T-helper 1 cell (primary cell): ENCODE measurements at regions not wholly inside any gene's neighbourhood (a gene's known extent, or its start where the extent isn't known, plus 50 kb on each side); places are given as distances from the start of the nearest gene placed in this dataset.
"Not testable (repeated sequence)": the region's sequence is repeated elsewhere in the genome, so short reads cannot be mapped to it uniquely, and the experiment has no call there.

Experiments
- DNase-seq, 5 donors: peaks; one replicate each; pipeline ENCODE4 v3.0.0-alpha.2; 2012 to 2020

DNA sequence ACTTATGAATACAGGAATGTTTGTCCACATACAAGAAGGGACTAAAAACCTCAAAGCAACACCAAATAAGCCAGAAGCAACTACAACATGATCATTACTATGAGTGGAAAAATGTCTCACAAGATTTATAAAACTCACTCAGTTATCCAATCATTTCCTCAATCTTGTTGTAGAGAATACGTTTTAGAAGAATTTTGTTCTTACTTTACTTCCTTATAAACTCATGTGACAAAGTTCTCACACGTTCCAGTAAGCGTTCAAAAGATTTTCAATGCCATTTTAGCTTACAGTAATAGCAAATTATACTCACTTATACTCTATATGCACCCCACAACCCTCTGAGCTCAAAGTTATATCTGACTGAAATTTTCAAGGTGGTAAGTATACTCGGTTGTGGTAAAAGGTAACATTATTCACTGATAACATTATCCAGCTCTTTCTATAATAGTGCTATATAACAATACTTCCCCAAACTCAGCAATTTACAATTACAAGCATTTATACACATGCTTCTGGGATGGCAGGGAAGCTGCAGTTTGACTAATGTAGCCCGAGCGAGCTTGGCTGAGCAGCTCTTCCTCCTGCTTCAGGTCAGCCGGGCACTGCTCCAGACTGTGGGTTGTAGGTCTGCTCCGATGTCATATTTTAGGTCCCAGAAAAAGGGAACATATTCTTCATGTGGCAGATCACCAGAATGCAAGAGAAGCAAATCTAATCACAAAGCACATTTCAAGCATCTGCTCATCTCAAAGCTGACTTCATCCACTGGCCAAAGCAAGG, 226.3 kb downstream of the RCHY1 start:
- DNase-seq, result no peak

DNA sequence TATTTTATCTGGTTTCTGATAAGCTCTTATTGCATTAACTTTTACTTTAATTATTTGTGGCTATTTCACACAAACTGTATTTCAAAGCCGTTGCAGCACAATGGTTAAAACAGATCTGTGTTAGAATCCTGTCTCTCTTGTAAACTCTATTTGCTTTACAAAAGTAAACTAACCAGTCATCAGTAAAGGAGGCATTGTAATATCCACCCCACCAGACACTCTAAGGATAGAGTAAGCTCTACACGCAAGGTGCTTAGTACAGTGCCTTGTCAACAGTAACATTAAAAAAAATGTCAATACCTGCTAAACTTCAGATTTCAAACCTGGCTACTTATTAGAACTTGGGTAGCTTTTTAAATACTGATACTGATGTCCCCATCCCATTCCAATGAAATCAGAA, 228.4 kb downstream of the RCHY1 start:
- no peak for DNase-seq

DNA sequence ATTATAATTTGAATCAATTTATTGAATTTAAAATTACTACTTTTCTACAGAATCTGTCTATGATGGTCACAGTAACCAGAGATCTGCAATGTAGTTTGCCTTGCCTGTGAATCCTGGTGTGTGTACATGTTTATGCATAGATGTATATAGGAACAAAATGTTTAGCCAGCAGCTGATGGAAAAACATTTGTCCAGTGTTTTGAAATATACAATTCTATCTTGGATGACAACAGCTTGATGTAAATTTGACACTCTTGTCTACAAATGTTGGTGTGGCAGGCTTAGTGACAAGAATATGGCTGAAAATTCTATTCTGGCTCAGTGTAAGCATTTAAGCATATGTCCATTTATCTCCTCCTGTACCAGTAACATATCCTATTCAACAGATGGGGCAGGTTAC, 229.4 kb downstream of the RCHY1 start:
- DNase-seq, result no peak

DNA sequence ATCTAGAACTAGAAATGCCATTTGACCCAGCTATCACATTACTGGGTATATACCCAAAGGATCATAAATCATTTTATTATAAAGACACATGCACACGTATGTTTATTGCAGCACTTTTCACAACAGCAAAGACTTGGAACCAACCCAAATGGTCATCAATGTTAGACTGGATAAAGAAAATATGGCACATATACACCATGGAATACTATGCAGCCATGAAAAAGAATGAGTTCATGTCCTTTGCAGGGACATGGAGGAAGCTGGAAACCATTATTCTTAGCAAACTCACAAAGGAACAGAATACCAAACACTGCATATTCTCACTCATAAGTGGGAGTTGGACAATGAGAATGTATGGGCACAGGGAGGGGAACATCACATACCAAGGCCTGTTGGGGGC, 233.7 kb downstream of the RCHY1 start:
- DNase-seq, result not testable (repeated sequence)

DNA sequence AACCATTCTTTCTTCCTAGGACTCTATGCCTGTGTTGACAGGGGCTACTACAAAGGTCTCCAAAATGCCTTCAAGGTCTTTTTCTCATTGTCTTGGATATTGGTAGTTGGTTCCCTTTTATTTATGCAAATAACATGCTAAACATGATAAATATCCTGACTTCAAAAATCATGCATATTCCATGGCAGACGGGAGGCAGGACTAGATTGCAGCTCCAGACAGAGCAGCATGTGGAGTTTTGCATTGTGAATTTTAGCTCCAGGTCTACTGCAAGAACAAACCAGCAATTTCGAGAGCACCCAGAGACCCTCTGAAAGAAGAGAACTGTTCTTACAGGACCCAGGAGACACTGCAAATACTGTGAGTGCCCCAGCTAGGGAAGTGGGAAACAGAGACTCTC, 254.9 kb downstream of the RCHY1 start:
- DNase-seq, result no peak

DNA sequence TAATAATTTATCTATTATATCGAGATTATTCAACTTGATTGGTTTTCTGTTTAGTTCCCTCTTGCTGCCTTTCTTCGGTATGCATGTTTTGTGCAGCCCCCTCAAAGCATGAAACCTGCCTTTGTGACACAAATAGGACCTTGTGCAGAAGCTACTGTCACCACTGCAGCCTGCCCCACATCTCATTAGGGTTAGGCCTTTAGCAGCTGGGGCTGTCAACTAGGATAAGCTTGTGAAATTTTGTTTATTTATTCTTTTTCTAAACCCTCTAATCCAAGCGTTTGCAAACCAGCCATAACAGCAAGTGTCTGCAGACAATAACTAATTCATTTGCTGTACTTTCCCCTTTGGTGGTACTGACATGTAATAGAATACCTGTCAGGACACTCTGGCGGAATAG, 258.9 kb downstream of the RCHY1 start:
- DNase-seq, result no peak

DNA sequence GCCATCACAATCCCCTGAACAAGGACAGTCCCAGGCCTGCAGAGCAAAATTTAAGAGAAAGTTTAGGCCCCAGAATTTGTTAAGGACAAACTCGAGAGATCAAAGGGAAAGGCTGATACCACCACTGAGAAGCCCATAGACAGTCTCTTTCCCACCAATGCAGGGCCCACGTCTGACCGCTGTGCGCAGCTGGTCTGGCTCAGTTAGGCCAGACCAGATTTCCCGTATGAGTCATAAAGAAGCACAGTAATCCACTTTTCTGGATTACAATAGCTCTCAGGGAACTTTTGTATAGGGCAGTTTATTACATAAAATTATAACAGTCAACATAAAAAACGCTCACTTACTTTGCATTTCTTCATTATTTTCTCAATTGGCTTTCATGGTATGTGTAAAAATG, 259.5 kb downstream of the RCHY1 start:
- no peak for DNase-seq

DNA sequence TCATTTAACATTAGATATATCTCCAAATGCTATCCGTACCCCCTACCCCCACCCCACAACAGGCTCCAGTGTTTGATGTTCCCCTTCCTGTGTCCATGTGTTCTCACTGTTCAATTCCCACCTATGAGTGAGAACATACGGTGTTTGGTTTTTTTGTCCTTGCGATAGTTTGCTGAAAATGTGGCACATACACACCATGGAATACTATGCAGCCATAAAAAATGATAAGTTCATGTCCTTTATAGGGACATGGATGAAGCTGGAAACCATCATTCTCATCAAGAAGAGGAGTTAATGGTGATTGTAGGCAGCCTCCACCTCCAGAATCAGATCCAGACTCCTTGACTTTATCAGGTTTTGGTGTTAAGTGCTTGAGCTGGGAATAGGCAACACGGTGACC, 261.1 kb downstream of the RCHY1 start:
- DNase-seq, result not testable (repeated sequence)

DNA sequence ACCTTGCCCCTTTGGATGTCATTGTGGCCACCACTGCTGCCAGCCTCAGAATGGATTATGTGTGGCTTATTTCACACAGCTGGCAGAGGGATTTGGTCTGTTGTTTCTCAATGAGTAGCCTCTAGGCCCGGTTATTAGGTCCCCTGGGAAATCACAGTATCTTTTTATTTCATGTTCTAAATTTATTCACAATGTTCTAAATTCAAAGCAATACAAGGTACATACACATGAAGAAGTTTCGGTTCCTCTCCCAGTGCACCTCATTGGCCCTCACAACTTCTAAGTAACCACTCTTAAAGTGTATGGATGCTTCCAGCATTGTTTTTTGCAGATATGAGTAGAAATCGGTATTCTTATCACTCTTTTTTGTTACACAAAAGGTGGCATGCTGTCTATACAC, 262.7 kb downstream of the RCHY1 start:
- no peak for DNase-seq

DNA sequence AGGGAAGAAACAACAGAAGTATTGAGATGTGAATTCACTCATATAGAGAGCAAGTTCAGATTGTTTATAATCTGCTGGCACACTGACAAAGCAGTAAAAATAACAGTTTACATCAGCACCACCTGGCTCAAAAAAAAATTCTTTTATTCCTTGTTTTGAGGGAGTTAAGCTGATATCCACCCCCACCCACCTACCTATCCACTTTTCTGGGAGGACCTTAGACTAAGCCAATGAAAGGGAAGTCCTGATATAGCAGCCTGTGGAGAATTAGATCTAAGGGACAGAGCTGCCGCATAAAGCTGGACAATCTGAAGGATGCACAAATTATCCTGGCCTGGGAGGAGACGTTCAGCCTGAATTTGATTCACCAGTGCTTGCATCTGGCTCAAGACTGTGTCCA, 264.5 kb downstream of the RCHY1 start:
- DNase-seq, result no peak

DNA sequence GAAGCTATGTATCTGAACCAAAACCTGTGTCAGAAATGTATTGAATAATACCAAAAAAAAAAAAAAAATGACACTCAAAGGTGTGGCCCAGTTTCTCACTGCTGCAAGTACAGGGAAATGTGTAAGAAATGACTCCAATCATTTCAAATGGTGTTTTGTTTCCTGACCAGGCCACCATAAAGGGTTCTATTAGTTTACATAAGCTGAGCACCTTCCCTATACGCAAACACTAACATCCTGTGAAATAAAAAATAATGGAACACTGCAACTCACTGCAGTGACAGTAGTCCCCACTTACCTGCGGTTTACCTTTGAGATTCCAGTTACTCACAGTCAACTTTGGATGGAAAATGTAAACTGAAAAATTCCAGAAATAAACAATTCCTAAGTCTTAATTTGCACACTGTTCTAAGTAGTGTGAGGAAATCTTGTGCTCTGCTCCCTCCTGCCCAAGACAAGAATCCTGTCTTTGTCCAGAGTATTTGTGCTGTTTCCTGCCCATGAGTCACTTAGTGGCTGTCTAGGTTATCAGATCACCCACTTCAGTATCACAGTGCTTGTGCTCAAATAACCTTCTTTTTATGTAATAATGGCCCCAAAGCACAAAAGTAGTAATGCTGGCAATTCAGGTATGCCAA, 265.3 kb downstream of the RCHY1 start:
- DNase-seq, result no peak

DNA sequence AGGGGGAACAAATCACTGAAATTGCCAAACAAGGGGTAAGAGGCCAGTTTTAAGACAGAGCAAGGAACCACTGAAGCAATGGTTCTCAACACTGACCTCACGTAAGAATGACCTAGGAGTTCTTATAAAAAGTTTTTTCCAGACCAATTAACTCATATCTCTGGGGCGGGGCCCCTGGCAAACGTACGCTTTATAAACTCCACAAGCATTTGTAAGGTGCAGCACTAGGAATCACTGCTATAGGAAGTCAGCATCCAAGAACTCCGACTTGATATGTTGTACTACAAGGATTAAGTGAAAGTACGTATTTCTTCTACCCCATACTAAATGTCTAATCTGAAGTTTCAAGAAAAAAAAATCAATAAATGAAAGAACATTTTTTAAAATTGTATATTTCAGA, 269.9 kb downstream of the RCHY1 start:
- no peak for DNase-seq

DNA sequence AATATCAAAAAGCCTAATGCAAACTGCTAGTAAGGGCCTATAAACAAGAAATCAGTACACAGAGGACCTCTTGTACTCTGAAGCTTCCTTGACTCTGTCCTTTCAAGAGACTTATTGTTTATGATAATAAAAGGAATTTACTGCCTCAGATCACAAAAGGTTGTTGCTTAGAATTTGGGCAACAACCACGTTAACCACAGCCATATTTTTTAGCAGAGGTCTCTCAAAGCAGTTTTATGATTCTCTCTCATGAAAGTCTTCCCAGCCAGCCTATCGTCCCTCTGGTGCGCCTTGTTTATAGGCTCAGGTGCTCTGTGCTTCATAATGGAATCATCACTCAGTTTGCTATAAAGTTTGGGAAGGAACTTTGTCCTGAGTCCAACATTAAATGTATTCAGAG, 270.6 kb downstream of the RCHY1 start:
- DNase-seq, result no peak

DNA sequence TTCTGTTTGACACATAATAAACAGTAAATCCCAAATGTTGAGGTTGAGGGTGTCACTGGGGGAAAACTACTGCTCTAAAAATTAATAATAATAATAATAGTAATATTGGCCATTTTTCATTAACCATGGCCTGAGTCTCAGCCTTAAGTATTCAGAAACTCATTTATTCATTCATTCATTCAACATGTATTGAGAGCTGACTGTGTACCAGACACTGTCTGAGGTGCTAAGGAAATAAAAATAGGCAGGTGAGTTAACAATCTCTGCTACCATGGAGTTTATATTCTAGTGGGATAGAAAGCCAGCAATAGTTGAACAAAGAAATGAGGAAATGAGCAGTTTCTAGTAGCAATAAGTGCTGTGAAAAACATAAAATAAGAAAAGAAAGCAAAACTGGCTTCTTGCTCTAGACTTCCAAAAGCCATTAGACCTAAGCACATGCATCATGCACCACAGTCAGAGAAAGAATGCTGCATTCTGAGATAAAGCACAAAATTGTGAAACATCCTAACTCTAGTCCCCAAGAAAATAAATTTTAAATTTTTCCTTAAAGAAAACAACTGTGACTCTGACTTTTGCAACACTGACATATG, 278.7 kb downstream of the RCHY1 start:
- no peak for DNase-seq

DNA sequence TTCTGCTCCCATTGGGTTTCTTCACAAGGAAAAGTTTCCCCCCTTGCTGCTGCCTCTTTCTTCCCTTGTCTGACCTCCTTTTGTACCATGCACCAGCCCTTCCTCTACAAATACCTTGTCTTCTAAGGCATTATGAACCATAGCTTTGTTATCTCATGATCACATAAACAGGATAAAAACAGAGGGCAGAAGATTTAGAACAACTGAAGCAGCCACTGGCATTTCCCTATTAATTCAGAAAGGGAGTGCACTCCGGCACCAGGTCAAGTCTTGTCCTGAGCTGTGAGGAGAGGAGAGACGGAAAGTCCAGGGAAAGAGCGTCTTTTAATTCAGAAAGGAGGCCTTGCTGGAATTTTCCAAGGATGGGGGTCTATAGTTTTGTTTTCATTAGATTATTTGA, 281.7 kb downstream of the RCHY1 start:
- DNase-seq, result no peak

DNA sequence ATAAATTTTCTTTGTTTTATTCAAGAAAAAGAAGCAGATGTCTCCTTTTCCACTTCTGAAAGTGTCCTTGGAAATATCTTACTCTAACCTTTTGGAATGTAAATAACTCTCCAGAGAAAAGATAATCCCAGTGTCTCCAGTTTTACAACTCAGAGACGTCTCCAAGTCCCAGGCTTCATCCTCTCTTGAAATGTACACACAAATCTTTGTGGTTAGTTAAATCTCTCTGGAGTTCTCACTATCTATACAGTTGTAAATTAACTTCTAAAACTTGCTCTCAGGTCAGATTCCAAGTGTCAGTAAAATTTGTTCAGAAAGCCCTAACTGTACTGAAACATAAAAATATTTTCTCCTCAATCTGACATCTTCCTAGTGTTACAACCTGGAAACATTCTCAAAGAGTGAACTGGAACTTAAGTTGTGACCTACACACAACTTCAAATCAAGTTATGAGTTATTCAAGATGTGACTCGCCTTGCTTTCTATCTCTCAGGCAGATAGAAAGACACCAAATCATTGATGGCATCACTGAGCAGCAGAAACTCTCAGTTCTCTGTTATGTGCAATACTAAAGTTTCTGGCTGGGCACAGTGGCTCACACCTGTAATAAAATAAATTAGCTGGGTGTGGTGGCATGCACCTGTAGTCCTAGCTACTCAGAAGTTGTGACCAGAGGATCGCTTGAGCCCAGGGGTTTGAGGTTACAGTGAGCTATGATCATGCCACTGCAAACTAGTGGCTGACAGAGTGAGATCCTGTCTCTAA, 284.2 kb downstream of the RCHY1 start:
- no peak for DNase-seq

DNA sequence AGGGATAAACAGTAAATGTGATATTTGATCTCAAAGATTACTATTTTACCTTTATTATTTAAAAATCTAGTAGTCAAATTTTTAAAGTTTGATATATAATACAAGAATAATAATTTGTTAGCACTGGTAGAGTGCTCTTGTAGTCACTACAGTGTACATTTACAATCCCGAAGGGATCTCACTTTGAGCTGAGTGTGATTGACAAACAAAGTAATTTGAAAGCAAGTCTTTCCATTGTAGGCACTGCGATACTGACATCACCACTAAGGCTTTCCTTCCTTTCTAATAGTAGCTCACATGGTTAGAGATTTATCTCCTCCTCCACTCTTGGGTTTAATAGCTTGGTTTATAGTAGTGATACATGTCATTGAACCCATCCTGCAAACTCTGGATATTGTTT, 280.6 kb downstream of the PARM1 start:
- no peak for DNase-seq

DNA sequence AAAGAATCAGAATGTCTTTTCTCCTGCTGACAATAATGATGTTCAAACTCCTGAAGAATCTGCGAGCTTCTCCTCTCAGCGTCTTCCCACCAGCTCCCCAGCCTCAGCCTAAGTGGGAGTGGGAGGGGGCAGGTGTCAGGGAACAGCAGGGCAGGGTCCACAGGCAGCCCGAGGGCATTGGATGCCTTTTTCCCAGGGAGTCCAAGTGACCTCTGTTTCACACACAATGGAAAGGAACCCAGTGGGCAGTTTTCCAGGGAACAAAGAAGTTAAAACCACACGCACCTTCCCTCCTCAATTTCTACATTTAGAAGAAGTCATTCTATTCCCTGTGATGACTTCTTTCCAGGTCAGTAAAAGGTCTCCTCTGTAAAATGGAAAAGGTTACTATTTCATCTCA, 278.5 kb downstream of the PARM1 start:
- DNase-seq, result no peak

DNA sequence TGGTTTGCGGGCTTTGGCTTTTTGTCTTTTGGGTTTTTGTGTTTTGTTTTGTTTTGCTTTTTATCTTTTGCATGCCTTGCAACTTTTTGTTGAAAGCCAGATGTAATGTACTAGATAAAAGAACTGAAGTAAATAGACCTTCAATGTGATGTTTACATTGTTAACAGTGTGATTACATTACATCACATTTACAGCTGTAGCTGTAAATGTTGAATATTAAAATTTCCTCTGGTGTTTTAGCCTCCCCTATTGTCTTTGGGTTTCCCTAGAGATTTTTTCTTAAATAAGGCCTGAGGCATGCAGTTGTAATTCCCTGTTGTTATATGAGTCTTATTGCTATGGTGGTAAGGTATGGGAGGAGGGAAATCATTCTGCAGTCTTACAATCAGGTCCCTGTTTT, 275.0 kb downstream of the PARM1 start:
- DNase-seq, result no peak

DNA sequence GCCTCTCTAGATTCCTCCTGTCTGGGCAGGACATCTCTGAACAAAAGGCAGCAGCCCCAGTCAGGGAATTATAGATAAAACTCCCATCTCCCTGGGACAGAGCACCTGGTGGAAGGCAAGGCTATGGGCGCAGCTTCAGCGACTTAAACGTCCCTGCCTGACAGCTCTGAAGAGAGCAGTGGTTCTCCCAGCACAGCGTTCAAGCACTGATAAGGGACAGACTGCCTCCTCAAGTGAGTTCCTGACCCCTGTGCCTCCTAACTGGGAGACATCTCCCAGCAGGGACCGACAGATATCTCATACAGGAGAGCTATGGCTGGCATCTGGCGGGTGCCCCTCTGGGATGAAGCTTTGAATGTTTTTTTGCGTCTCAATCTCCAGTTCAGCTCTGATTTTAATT, 262.2 kb downstream of the PARM1 start:
- DNase-seq, result no peak

DNA sequence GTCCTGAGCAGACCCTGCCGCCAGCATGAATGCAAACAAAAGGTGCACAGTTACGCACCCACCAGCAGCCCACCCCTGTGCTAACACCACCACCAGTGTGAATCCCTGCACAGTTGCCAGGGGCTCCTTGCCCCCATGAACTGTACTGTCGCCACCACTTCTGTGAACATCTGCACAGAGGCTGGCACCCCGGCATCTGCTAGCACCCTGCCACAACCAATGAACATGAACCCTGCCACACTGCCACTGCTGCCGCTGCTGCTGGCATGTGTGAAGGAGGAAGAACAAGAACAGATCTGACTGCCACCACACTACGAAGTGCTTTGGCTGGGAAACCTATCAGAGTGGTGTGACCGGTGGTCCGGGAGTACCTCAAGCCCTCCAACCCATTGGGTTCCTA, 261.3 kb downstream of the PARM1 start:
- DNase-seq, result no peak

DNA sequence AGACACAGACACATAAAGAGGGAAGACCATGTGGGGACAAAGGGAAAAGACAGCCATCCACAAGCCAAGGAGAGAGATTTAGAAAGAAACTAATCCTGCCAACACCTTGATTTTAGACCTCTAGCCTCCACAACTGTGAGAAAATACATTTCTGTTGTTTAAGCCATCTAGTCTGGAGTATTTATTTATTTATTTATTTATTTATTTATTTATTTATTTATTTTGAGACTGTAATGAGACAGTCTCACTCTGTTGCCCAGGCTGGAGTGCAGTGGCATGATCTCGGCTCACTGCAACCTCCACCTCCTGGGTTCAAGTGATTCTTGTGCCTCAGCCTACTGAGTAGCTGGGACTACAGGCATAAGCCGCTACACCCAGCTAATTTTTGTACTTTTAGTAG, 259.3 kb downstream of the PARM1 start:
- DNase-seq, result not testable (repeated sequence)

DNA sequence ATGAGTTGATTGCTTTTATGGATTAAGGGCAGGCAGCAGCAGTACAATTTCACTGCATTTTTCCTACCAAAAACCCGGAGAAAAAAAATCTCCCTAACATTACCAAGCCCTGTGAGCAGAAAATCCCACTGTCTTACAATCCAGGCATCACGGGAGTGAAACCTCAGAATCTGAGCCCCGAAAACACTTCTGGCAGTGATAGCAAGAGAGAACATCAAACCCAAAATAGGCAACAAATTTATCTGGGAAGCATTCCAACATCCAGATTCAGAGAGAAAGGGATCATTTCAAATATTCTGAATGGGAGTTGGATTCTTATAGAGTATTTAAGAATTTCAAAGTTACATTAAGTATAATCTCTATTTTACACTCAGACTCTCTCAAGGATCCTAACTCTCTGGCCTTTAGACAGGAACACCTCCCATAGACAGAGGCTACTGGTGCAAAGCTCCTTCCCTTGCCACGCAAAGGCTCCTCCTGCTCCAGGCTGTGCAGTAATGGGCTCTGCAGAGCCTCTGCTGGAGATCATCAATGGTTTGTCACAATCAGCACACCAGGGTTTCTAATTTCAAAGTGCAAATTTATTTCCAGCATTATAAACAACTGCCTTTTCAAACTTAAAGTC, 256.9 kb downstream of the PARM1 start:
- no peak for DNase-seq
